ENCODE measurements at regions not wholly inside any gene's neighbourhood (a gene's known extent, or its start where the extent isn't known, plus 50 kb on each side); places are given as distances from the start of the nearest gene placed in this dataset.

DNA sequence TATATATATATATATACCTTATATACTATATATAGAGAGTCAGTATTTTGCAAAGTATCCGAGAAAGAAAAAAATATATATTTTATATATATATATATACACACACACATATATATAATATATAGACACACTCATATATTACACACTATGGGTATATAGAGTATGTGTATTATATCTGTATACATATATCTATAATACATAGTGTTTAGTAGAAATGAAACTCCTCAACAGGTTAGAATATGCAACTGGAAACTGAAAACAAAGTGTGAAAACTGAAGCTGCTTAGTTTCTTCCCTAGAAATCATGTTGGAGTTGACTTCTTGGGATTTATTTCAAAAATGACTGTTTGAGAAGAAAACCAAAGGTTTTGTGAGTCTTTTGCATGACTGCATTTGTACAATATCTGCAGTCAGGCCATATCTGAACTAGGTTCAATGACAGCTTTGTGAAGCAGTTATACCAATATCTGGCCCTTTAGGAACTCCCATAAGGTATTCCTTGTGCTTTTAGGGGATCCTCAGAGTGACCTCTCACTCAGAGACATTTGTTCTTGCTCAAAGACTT lies 284.1 kb downstream of the CASP12 start:
- H3K4me1 ChIP-seq (ENCODE audit: insufficient read depth, low read length) = no peaks in the 10 kb centered on the region
- H3K36me3 ChIP-seq (replicated peaks in 1 of 2; ENCODE audit: control insufficient read depth in 1 of 2, insufficient read depth in 2 of 2, low read length in 2 of 2) = no peaks in the 10 kb centered on the region
- TF ChIP-seq CBFB (CRISPR knock-in tag; IDR thresholded peaks at IDR 0.05) = no peak
- TF ChIP-seq, protein P1, sequence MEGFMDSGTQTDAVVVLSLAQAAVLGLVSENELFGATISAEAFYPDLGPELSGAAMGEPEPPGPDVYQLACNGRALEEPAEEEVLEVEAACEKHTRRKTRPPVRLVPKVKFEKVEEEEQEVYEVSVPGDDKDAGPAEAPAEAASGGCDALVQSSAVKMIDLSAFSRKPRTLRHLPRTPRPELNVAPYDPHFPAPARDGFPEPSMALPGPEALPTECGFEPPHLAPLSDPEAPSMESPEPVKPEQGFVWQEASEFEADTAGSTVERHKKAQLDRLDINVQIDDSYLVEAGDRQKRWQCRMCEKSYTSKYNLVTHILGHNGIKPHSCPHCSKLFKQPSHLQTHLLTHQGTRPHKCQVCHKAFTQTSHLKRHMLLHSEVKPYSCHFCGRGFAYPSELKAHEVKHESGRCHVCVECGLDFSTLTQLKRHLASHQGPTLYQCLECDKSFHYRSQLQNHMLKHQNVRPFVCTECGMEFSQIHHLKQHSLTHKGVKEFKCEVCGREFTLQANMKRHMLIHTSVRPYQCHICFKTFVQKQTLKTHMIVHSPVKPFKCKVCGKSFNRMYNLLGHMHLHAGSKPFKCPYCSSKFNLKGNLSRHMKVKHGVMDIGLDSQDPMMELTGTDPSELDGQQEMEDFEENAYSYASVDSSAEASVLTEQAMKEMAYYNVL (CRISPR knock-in tag; IDR thresholded peaks at IDR 0.05; ENCODE audit: borderline replicate concordance) = no peak
- TF ChIP-seq, protein P2, sequence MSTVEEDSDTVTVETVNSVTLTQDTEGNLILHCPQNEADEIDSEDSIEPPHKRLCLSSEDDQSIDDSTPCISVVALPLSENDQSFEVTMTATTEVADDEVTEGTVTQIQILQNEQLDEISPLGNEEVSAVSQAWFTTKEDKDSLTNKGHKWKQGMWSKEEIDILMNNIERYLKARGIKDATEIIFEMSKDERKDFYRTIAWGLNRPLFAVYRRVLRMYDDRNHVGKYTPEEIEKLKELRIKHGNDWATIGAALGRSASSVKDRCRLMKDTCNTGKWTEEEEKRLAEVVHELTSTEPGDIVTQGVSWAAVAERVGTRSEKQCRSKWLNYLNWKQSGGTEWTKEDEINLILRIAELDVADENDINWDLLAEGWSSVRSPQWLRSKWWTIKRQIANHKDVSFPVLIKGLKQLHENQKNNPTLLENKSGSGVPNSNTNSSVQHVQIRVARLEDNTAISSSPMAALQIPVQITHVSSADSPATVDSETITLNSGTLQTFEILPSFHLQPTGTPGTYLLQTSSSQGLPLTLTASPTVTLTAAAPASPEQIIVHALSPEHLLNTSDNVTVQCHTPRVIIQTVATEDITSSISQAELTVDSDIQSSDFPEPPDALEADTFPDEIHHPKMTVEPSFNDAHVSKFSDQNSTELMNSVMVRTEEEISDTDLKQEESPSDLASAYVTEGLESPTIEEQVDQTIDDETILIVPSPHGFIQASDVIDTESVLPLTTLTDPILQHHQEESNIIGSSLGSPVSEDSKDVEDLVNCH (CRISPR knock-in tag; IDR thresholded peaks at IDR 0.05) = no peak
- TF ChIP-seq, protein P3, sequence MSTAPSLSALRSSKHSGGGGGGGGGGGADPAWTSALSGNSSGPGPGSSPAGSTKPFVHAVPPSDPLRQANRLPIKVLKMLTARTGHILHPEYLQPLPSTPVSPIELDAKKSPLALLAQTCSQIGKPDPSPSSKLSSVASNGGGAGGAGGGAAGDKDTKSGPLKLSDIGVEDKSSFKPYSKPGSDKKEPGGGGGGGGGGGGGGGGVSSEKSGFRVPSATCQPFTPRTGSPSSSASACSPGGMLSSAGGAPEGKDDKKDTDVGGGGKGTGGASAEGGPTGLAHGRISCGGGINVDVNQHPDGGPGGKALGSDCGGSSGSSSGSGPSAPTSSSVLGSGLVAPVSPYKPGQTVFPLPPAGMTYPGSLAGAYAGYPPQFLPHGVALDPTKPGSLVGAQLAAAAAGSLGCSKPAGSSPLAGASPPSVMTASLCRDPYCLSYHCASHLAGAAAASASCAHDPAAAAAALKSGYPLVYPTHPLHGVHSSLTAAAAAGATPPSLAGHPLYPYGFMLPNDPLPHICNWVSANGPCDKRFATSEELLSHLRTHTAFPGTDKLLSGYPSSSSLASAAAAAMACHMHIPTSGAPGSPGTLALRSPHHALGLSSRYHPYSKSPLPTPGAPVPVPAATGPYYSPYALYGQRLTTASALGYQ (CRISPR knock-in tag; IDR thresholded peaks at IDR 0.05) = no peak
- peaks cover 7% of the 10 kb centered on the region; the same call in 1 of the 2 replicates for H3K9me3 ChIP-seq (ENCODE audit: low read length)
- no peak overlapping the region for H3K4me3 ChIP-seq (replicated peaks in 1 of 3; ENCODE audit: insufficient read depth in 1 of 3, low read depth in 2 of 3, low read length in 3 of 3)
- FAIRE-seq (no peak), DNase-seq (ENCODE audit: low spot score) (no peak), ATAC-seq (no peak)
- CTCF ChIA-PET (ENCODE audit: low intra/inter-chr PET ratio, low total read pairs) = no interaction called here
- no peak overlapping the region for H3K9ac ChIP-seq (ENCODE audit: insufficient read depth, low read depth, low read length)
- no peak overlapping the region for H2AFZ ChIP-seq (ENCODE audit: low read length)
- H3K27ac ChIP-seq (ENCODE audit: extremely low read length, insufficient read depth, low read length) = no peak overlapping the region
- H3K27me3 ChIP-seq (ENCODE audit: control insufficient read depth in 1 of 2, insufficient read depth in 2 of 2, low read length in 2 of 2) = no peaks in the 10 kb centered on the region
- WGBS (ENCODE audit: low lambda C conversion rate) = 39% methylated on average over 1 of the region's 1 CpG
- POLR2A ChIA-PET = no interaction called here
- no TSS peak for BruUV-seq (replicated peaks)
- no peaks in the 10 kb centered on the region for H4K20me1 ChIP-seq (ENCODE audit: insufficient read depth, low read length)
- H3K79me2 ChIP-seq (ENCODE audit: insufficient read depth, low read length) = no peaks in the 10 kb centered on the region
- in situ Hi-C loops (cut with HindIII; ENCODE audit: extremely low pct_ligation_motif_present, low pct_unique_long_range_greater_than_20kb) (no loop called here), intact Hi-C loops (cut with micrococcal nuclease; ENCODE audit: unreplicated experiment) (no loop called here)
- no peak overlapping the region for H3K4me2 ChIP-seq (ENCODE audit: low read depth, low read length)
